SK-N-SH (cell line): ENCODE measurements at regions not wholly inside any gene's neighbourhood (a gene's known extent, or its start where the extent isn't known, plus 50 kb on each side); places are given as distances from the start of the nearest gene placed in this dataset.

Source experiments
- CTCF ChIA-PET: fragments of 300-600, 350-600 bp; formaldehyde crosslinking; extraction: SDS; loops from one replicate; lab custom pipeline; 2021; lab: Yijun Ruan, JAX
- POLR2A ChIA-PET: fragments of 350-600 bp; sonication (Branson Sonifier 250); formaldehyde crosslinking; extraction: SDS; loops from one replicate; lab custom pipeline; 2020; ENCODE audit warnings: antibody characterized with exemption, inconsistent platforms; lab: Yijun Ruan, JAX
- DNase-seq: peaks from one replicate; pipeline ENCODE4 v3.0.0; 2012
- H2AFZ ChIP-seq: fragments of 200-600 bp; sonication (generic); 2 replicates; pipeline ENCODE4 v1.8.1; 2016; ENCODE audit warnings: antibody characterized with exemption, mild to moderate bottlenecking, low read depth
- H3F3A ChIP-seq: fragments of 200-600 bp; sonication (generic); replicated peaks from 2 replicates; pipeline ENCODE3; 2016; ENCODE audit warnings: antibody characterized with exemption, mild to moderate bottlenecking; ENCODE audit not compliant: insufficient read depth
- H3K27ac ChIP-seq, 2 experiments: fragments of 200-500 bp in 1 of 2; fragments of 200-600 bp in 1 of 2; sonication (Bioruptor generic) in 1 of 2; sonication (generic), shearing (Covaris generic) in 1 of 2; 2 replicates each; pipeline versions ENCODE4 v1.5.1 to v1.6.1; 2014 to 2016; ENCODE audit warnings: low read depth in 2 of 2, inconsistent platforms in 1 of 2, low read length in 1 of 2, mild to moderate bottlenecking in 1 of 2, mixed read lengths in 1 of 2
- H3K27me3 ChIP-seq: fragments of 200-600 bp; sonication (generic), shearing (Covaris generic); 2 replicates; pipeline ENCODE4 v1.6.1; 2016; ENCODE audit warnings: mixed run types; ENCODE audit not compliant: insufficient read depth
- H3K36me3 ChIP-seq, 2 experiments: fragments of 200-500 bp in 1 of 2; fragments of 200-600 bp in 1 of 2; sonication (Bioruptor generic) in 1 of 2; sonication (generic) in 1 of 2; replicated peaks in 1 of 2; 2 replicates each; pipeline versions ENCODE3 to v1.5.1; 2014 to 2016; ENCODE audit warnings: low read length in 1 of 2, mild to moderate bottlenecking in 1 of 2; ENCODE audit not compliant: insufficient read depth in 2 of 2, control insufficient read depth in 1 of 2
- H3K4me1 ChIP-seq, 2 experiments: fragments of 200-500 bp in 1 of 2; fragments of 200-600 bp in 1 of 2; sonication (Bioruptor generic) in 1 of 2; sonication (generic), shearing (Covaris generic) in 1 of 2; 2 replicates each; pipeline versions ENCODE4 v1.5.1 to v1.6.1; 2014 to 2016; ENCODE audit warnings: low read depth in 1 of 2, low read length in 1 of 2, mixed run types in 1 of 2; ENCODE audit not compliant: insufficient read depth in 2 of 2, control insufficient read depth in 1 of 2
- H3K4me2 ChIP-seq: fragments of 200-600 bp; sonication (generic), shearing (Covaris generic); 2 replicates; pipeline ENCODE4 v1.6.1; 2017; ENCODE audit warnings: mixed run types
- H3K4me3 ChIP-seq, 2 experiments: fragments of 200-500 bp in 1 of 2; fragments of 200-600 bp in 1 of 2; sonication (Bioruptor generic) in 1 of 2; sonication (generic), shearing (Covaris generic) in 1 of 2; 2 replicates each; pipeline versions ENCODE4 v1.5.1 to v1.8.1; 2014 to 2016; ENCODE audit warnings: low read depth in 2 of 2, inconsistent platforms in 1 of 2, low read length in 1 of 2, mild to moderate bottlenecking in 1 of 2, mixed read lengths in 1 of 2, moderate library complexity in 1 of 2
- H3K79me2 ChIP-seq: fragments of 200-600 bp; sonication (generic); 2 replicates; pipeline ENCODE4 v1.8.1; 2017; ENCODE audit warnings: mild to moderate bottlenecking; ENCODE audit not compliant: insufficient read depth
- H3K9ac ChIP-seq: fragments of 200-600 bp; sonication (generic); 2 replicates; pipeline ENCODE4 v1.6.1; 2017; ENCODE audit warnings: mixed run types
- H3K9me2 ChIP-seq: fragments of 200-600 bp; sonication (generic); 2 replicates; pipeline ENCODE4 v1.6.1; 2017; ENCODE audit warnings: mixed run types
- H3K9me3 ChIP-seq: fragments of 200-600 bp; sonication (generic); 2 replicates; pipeline ENCODE4 v1.6.1; 2017; ENCODE audit warnings: mixed run types, mild to moderate bottlenecking, moderate library complexity
- H4K20me1 ChIP-seq: fragments of 200-600 bp; sonication (generic); 2 replicates; pipeline ENCODE4 v1.6.1; 2017; ENCODE audit warnings: mild to moderate bottlenecking, mixed run types; ENCODE audit not compliant: insufficient read depth
- FOXJ3 ChIP-seq: sonication (generic); formaldehyde crosslinking; IDR thresholded peaks from 2 replicates; pipeline ENCODE4 v1.5.1; 2020; ENCODE audit warnings: mild to moderate bottlenecking, missing genetic modification reagents
- GABPA ChIP-seq: IDR thresholded peaks from 2 replicates; pipeline ENCODE4 v1.4.0; 2012; ENCODE audit warnings: low read depth, mild to moderate bottlenecking
- GATA2 ChIP-seq: sonication (generic); formaldehyde crosslinking; IDR thresholded peaks from 2 replicates; pipeline ENCODE4 v1.5.0; 2020; ENCODE audit warnings: mild to moderate bottlenecking, missing genetic modification reagents
- IRF3 ChIP-seq: fragments of 150-350 bp; IDR thresholded peaks from 2 replicates; pipeline ENCODE4 v1.6.1; 2016; ENCODE audit warnings: mild to moderate bottlenecking, low read depth, low read length
- MEF2A ChIP-seq: IDR thresholded peaks from 2 replicates; pipeline ENCODE4 v1.4.0; 2012; ENCODE audit warnings: low read depth, borderline replicate concordance
- MXI1 ChIP-seq: IDR thresholded peaks from 2 replicates; pipeline ENCODE4 v1.6.1; 2012; ENCODE audit warnings: mild to moderate bottlenecking, low read depth, low read length, improper control_type of control experiment
- NFIC ChIP-seq: IDR thresholded peaks from 2 replicates; pipeline ENCODE4 v1.4.0; 2012; ENCODE audit warnings: borderline replicate concordance
- NRF1 ChIP-seq: IDR thresholded peaks from 2 replicates; pipeline ENCODE4 v1.6.1; 2012; ENCODE audit warnings: low read depth, mild to moderate bottlenecking, low read length
- PBX3 ChIP-seq: IDR thresholded peaks from 2 replicates; pipeline ENCODE4; 2012
- POLR2AphosphoS5 ChIP-seq: IDR thresholded peaks from 2 replicates; pipeline ENCODE4 v1.6.1; 2012; ENCODE audit warnings: low read depth, low read length
- RCOR1 ChIP-seq: fragments of 150-350 bp; IDR thresholded peaks from 2 replicates; pipeline ENCODE4 v1.6.1; 2017; ENCODE audit warnings: antibody characterized with exemption, low read length
- REST ChIP-seq: IDR thresholded peaks from 2 replicates; pipeline ENCODE4 v1.6.1; 2012; ENCODE audit warnings: mild to moderate bottlenecking, low read depth, low read length, moderate library complexity
- SMC3 ChIP-seq: IDR thresholded peaks from 2 replicates; pipeline ENCODE4 v1.6.1; 2012; ENCODE audit warnings: low read depth, low read length, improper control_type of control experiment
- USF1 ChIP-seq: IDR thresholded peaks from 2 replicates; pipeline ENCODE4 v1.4.0; 2012; ENCODE audit warnings: low read depth, borderline replicate concordance
- YY1 ChIP-seq: IDR thresholded peaks from 2 replicates; pipeline ENCODE4 v1.4.0; 2012; ENCODE audit warnings: low read depth, mild to moderate bottlenecking
- WGBS: methylation state at CpG from one replicate; pipeline ENCODE4 v1.1.6; 2017; ENCODE audit warnings: low lambda C conversion rate; 5-methylcytosine and 5-hydroxymethylcytosine counted together

- Histone ChIP-seq H3K4me1 (no peaks in the 10 kb centered on the region; a peak in 1 of 4 replicates), H3K79me2 (no peaks in the 10 kb centered on the region), H3K9ac (no peak overlapping the region), H4K20me1 (no peaks in the 10 kb centered on the region), H3F3A (no peaks in the 10 kb centered on the region), H3K27me3 (no peaks in the 10 kb centered on the region), H3K9me3 (peaks cover 4% of the 10 kb centered on the region; the same call in 1 of the 2 replicates), H3K27ac (no peak overlapping the region), H2AFZ (no peak overlapping the region), H3K36me3 (no peaks in the 10 kb centered on the region), H3K4me3 (no peak overlapping the region), H3K9me2 (no peaks in the 10 kb centered on the region), H3K4me2 (no peak overlapping the region)
- POLR2A ChIA-PET: no interaction called here
- CTCF ChIA-PET: no interaction called here
- WGBS: 22% methylated on average over 1 of the region's 1 CpG
- no peak for DNase-seq
- no peak for TF ChIP-seq PBX3
- TF ChIP-seq GABPA: no peak
- TF ChIP-seq USF1: no peak
- no peak for TF ChIP-seq MEF2A
- no peak for TF ChIP-seq RCOR1
- no peak for TF ChIP-seq NRF1
- TF ChIP-seq SMC3: no peak
- no peak for TF ChIP-seq MXI1
- TF ChIP-seq REST: no peak
- no peak for TF ChIP-seq IRF3
- TF ChIP-seq FOXJ3 (CRISPR knock-in tag): no peak
- TF ChIP-seq YY1: no peak
- no peak for TF ChIP-seq NFIC
- TF ChIP-seq POLR2AphosphoS5: no peak
- TF ChIP-seq GATA2 (CRISPR knock-in tag): no peak
These were observed 580.3 kb upstream of the ADGRB3 start for GRCh38 chr6:68054756-68055155.
